HG03558 (cell line): ENCODE measurements at regions not wholly inside any gene's neighbourhood (a gene's known extent, or its start where the extent isn't known, plus 50 kb on each side); places are given as distances from the start of the nearest gene placed in this dataset.
"Not testable (repeated sequence)": the region's sequence is repeated elsewhere in the genome, so short reads cannot be mapped to it uniquely, and the experiment has no call there.

ENCODE experiments used
- ATAC-seq: cut with Tn5 transposase; IDR thresholded peaks from one replicate; pipeline ENCODE4 v1.9.1; 2021; ENCODE audit warnings: moderate number of reproducible peaks; ENCODE audit not compliant: unreplicated experiment; ENCODE audit errors: extremely low read depth

DNA sequence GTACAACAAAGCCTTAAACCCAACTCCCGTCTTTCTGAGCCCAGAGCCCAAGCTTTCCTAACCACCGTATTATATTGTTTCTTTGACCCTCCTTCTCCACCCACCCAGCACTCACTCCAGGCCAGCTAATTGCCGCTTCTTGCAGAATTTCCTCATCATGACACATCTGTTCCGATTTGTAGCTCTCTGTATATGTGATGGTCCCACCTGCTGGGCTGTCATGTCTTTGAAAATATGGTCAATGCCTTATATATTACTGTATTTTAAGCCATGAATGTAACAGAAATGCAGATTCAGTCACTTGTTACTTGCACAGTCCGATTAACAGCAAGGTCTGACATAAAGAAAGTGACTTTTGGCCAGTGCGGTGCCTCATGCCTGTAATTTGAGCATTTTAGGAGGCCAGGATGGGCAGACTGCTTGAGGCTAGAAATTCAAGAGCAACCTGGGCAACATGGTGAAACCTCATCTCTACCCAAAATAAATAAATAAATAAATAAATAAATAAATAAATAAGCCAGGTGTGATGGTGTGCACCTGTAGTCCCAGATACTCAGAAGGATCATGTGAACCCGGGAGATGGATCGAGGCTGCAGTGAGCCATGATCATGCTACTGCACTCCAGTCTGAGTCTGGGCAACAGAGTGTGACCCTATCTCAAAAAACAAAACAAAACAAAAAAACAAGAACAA, 359.8 kb downstream of the ATP23 start:
- no peak for ATAC-seq

- no peak for ATAC-seq
These were observed 360.4 kb downstream of the ATP23 start for GRCh38 chr12:58301730-58302122.

GRCh38 chr12:58302487-58303011, 361.2 kb downstream of the ATP23 start:
- ATAC-seq, result no peak

GRCh38 chr12:58306266-58307000, 365.1 kb downstream of the ATP23 start:
- ATAC-seq, result no peak

DNA sequence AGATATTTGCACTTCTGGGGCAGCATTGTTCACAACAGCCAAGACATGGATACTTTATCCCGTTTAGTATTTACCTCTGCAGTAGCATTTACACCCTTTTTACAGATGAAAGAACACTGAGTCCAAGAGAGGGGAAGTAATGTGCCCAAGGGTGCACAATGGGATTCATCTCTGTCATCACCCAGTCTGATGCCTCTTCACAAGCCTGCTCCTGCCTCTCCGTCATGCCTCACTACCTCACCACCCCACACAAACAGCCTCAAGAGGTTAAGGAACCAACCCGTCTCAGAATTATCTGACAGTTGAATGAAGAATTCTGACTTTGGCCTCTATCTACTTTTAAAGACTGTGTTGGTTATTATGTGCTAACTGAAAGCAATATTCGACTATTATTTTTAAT, 368.4 kb downstream of the ATP23 start:
- ATAC-seq, result no peak

DNA sequence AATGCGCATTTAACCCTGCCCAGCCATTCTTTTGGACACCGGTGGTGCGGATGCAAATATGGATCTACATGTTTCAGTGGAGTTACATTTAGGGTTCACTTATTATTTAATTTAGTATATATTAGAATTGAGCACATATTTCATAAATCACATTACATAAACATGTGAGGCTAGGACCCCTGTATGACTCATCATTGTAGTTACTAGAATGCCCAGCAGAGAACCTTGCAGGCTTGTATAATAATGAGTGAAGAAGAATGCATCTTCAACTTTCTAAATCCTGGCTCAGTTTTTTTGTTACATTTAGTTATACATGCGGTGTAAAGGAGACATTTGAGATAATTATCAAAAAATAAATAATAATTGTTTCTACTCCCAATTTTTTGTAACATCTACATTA, 369.0 kb downstream of the ATP23 start:
- no peak for ATAC-seq

DNA sequence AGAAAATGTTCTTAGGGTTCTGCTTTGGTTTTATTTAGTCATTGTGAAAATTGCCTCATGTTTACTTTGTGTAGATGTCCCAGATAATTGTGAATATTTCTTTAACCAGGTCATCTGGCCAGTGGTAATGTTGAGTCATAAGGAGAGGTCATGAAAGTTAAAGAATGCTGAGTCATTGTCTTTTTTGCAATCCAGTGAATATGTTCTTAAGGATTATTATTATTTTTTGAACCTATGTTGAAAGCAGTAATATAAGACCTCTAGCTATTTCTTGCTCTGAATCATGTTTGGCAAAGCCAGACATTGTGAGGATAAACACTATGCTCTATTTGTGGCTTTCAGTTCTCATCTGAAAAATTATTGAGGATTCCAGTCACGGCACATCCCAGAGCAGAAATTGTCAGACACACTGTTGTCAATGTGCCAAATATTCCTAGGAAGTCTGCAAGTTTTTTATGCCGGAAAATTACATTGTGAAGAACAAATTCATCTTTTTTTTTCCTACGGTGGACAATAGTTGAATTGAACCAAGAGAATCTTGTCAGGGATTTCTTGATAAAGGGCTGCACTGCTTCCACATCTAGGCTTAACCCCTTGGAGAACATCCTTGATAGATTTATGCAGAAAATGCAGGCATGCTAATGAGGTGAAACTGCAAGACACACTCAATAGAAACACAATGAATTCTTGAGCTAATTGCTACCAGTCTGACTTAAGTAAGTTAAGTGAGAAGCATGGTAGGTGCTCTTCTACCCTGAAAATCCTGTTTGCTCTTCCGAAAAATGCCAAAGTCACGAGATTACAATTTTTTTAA, 369.6 kb downstream of the ATP23 start:
- peak; percentile 59 for ATAC-seq

DNA sequence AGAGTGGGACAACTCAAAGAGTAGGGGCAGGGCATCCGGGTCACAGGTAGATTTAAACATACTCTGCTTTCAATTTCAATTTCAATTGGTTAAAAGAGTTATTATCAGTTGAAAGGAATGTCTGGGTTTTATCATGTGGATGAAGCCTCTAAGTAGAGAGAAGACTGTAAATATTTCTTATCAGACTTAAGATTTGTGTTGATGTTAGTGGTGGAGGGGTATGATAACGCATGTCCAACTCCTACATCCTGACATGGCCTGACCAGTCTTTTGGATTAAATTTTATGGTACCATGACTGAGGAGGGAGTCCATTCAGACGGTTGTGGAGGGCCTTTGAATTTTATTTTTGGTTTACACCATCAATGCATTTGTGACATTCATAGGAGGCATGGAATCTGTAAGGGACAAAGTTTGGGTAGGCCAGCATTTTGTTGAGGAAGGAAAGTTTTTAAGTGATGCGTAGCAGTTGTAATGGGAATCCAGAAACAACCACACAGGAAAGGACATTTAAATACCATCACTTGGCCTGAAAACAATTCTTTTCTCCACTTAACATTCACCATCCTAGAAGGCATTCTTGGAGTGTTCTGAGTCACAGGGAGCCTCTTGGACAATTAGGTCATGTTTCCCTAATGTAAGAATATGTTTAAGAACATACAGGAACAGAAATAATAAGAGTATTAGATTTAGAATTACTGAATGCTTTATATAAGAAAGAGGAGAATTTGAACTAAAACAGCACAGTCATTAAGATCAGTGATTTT, 371.9 kb downstream of the ATP23 start:
- ATAC-seq, result no peak

- ATAC-seq, result no peak
These were observed 373.2 kb downstream of the ATP23 start for GRCh38 chr12:58314610-58315009.

DNA sequence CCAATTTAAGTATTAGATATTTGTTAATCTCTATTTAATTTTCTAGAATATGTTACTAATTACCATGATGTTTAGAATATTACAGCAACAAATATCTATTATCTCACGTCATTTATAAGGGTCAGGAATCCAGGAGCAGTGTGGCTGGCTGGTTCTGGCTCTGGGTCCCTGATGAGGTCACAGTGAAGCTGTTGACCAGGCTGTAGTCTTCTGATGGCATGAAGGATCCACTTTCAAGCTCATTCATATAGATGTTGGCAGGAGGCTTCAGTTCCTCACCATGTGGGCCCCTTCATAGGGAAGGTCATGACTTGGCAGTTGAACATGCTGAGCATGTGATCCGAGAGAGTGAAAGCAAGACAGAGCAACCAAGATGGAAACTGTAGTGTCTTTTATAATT, 375.6 kb downstream of the ATP23 start:
- ATAC-seq, result no peak

GRCh38 chr12:58321414-58321813, 380.0 kb downstream of the ATP23 start:
- peak; percentile 76 for ATAC-seq

DNA sequence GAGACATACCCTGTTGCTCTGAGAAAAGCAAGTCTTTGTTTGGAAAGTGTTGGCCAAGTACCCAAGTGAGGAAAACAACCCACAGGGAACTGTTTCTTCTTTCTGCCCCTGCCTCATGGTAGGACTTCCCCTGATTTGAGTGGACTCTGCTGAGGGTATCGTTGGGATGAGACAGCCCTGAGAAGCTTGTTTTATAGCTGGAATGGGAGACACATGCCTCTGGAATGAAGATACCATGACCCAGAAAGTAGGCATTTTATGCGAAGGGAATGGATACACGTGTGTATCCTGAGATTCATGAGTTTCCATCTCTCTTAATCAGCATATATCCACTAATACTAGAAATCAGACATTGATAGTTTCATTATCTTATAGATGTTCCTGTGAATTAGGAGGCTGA, 382.3 kb downstream of the ATP23 start:
- ATAC-seq, result no peak

DNA sequence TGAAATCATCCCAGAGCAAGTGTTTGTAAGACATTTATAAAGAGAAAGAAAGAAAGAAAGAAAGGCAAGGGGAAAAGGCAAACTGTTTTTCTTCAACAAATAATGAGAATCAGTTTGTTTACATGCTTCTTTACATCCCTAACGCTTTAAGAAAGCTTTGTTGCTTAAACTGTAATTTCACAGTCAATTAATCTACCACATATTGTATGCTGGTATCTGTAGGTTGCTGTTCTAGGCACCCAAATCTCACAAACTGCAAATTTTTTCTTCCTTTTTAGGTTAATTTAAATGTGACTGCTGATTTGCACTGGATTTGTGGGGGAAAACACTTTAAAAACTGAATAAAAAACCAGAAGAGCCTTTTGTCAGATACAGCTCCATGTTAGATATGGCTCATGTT, 384.2 kb downstream of the ATP23 start:
- ATAC-seq, result no peak

DNA sequence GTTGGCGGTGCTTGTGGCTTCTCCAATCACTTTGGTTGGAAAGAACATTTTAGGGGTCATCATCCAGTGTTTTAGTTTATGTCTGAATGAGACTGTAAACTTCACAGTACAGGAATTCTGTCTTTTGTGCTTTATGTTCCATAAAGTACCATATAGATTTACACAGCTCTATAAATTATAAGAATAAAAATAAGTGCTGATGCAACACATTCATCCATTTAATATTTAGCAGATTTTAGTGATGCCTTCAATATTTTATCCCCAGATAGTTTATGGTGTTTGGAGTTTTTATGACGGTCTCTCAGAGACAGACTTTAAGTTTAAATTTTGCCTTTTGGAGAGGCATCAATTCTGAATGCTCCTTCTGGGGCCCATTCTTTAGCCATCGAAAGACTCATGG, 385.2 kb downstream of the ATP23 start:
- no peak for ATAC-seq

- not testable (repeated sequence) for ATAC-seq
These were observed 395.3 kb downstream of the ATP23 start for GRCh38 chr12:58336581-58337242.

GRCh38 chr12:58337539-58337938, 396.2 kb downstream of the ATP23 start:
- ATAC-seq, result not testable (repeated sequence)

DNA sequence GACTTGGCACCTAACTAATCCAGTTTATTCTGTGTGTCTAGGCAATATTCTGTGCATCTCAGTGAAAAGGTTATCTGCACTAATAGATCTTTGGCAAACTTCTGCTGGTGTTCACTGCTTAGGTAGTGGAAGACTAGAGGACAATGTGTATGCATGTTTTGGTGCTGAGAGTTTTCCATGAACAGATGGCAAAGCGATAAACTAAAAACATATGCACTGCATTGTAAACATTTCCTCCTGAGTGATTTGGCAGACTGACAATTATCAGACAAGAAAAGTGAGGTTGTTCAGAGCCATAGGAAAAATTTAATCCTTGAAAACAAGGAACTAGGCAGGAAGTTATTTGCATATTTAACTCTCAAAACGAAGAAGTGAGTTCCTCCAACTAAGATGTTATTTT, 400.4 kb downstream of the ATP23 start:
- no peak for ATAC-seq

- ATAC-seq, result no peak
These were observed 401.4 kb downstream of the ATP23 start for GRCh38 chr12:58342736-58343135.

DNA sequence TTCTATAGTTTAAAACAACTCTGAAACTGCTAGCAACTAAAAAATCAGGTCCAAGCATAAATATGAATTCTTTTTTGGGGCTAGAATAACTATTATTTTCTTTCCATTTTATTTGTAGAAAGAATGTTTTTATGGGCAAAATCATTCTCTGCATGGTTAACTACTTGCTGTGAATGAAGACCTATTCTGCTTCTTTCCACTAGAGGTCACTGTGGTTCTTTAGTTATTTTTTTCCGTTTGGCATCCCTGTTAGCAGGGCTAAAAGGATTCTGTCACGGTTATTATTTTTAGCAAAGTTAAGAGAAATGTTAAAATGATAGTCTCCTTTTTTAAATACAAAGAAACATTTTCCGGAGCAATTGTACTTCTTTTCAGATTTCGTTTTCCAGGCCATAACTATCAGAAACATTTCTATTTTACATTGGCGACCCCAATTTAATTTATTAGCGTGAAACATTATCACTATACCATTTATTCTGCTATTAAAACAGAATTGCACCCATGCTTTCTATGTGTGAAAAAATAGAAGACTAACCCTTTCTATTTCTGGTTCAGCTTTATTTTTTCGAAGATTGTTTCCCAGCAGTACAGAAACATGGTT, 404.8 kb downstream of the ATP23 start:
- no peak for ATAC-seq
